Stimulated activated CD8-positive, alpha-beta memory T cell treated with anti-CD3 and anti-CD28 coated beads, Interleukin-12 subunit alpha, Interleukin-12 subunit beta, amount 100 ng/mL, for 1 hour (primary cell): ENCODE measurements at regions not wholly inside any gene's neighbourhood (a gene's known extent, or its start where the extent isn't known, plus 50 kb on each side); places are given as distances from the start of the nearest gene placed in this dataset.

Experiments used
- DNase-seq: peaks from one replicate; pipeline ENCODE4 v3.0.0-alpha.2; 2020; ENCODE audit warnings: low read depth

DNA sequence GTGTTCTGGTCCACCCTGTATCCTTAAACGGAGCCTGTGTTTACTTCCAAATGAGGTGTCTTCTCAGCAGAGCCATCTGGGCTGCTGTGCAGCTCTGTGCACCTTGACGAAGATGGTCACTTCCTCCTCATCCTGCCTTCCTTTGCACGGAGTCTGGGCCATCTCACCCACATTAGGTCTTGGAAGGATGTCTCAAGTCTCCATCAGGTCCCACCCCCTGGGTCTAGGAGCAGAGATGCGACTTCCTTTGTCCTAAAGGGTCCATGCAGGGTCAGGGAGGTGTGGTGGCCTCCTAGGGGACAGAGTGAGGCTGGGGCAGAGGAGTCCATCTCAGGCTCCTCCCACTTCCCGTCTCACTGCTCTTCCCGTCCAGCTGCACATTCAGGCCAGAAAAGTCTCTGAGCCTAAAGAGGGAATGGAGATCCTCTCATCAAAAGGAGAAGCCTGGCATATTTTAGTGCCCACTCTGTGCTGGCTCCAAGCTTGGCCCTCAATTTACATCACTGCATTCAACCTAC lies 209.2 kb downstream of the MATN1 start:
- DNase-seq, result no peak

- no peak for DNase-seq
These were observed 209.8 kb downstream of the MATN1 start for GRCh38 chr1:30513396-30514136.

DNA sequence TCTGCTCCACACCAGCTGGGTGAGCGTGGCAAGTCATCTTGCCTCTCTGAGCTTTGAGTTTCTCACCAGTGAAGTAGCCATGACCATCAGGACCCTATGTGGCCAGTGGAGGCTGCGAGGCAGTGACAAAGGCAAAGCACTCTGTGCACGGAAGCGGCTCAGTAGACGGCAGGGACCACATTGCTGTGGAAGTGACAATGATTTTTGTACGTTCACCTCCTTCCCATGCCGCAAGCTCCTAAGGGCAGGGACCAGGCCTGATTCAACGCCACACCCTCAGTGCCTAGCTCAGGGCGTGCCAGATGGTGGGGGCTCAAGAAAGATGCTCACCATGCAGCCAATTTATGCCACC lies 210.5 kb downstream of the MATN1 start:
- DNase-seq, result no peak

DNA sequence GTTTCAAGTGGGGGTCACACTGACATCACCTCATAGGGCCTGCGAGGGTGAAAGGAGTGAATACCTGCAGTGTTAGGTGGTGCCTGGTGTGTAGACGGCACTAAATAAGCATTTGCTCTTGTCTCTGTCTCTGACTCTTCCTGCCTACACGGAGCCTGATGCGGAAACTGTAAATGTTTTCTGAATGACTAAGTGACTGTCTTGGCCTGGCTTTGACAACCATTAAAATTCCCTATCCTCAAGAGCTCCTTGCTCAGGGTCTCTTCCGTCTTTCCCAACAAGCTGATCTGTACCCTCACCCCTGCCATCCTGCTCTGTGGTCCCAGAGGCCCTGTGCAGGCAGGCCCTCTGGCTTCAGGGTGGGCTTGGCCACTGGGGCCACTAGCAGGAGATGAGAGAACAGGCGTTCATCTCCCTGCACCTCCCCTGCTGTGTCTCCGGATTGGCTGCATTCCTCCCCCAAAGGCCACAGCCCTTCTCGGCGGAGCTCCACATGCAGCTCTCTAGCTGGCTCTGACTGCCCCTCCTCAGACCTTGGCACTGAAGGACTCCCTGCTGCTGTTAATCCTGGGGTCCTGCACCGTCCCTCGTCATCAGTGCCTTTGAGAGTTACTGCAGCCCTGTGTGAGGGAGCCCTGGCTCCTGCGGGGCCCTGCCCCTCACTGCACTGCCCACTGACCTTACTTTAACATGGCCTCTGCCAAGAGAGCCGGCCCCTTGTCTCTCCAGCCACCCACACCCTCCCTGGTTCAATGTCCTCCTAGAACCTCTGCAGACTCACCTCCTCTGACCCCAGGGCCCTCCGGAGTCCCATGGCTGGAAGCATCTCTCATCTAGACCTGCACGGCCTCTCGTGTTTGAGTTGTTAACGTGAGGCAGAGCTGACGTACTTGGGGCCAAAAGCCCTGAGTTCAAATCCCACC lies 211.1 kb downstream of the MATN1 start:
- no peak for DNase-seq

- DNase-seq, result no peak
These were observed 211.8 kb downstream of the MATN1 start for GRCh38 chr1:30511563-30511962.

DNA sequence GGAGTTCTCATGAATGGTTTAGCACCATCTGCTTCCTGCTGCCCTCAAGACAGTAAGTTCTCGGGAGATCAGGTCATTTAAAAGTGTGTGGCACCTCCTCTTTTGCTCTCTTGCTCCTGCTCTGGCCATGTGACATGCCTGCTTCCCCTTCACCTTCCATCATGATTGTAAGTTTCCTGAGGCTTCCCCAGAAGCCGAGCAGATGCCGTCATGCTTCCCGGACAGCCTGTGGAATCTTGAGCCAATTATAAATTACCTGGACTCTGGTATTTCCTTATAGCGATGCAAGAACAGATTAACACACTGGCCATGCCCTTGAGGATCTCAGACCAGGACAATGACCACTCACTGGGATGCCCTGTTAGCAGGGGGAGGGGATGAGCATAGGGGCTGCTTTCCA lies 212.3 kb downstream of the MATN1 start:
- DNase-seq, result no peak

DNA sequence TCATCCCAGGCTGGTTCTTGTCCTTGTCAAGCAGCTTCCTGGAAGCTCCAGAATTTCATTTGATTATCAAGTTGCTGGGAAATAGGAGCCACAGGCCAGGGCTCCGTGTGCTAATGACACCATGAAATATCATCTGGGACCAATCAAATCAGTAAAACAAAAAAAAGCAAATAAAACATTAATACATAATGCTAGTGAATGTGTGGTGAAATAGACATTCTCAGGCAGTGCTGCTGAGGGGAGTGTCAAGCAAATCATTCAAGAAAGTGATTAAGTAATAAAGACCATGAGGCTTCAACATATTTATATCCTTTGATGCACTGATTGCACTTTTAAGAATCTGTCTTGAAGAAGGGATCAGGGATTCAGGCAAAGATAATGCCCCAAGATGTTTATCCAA lies 213.7 kb downstream of the MATN1 start:
- no peak for DNase-seq

DNA sequence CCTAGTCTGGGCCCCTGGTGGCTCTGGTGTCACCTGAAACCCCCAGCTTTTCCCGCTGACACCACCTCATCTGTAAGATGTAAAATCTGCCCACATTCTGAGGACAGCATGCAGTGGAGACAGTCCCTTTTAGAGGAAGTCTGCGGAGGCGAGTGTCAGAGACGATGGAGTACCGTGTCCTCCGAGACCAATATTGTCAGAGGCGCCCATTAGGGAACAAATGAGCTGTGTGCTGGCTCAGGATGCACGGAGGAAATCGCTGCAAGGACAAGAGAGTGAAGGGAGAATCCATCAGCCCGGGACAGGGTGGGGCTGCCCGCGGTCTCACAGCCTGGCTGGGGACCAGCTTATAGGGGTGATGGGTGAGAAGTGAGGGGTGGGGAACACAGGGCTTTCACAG lies 214.8 kb downstream of the MATN1 start:
- no peak for DNase-seq

- DNase-seq, result no peak
These were observed 215.3 kb downstream of the MATN1 start for GRCh38 chr1:30508175-30508448.

GRCh38 chr1:30507401-30508174 lies 215.8 kb downstream of the MATN1 start:
- no peak for DNase-seq

- DNase-seq, result no peak
These were observed 216.4 kb downstream of the MATN1 start for GRCh38 chr1:30507016-30507312.

DNA sequence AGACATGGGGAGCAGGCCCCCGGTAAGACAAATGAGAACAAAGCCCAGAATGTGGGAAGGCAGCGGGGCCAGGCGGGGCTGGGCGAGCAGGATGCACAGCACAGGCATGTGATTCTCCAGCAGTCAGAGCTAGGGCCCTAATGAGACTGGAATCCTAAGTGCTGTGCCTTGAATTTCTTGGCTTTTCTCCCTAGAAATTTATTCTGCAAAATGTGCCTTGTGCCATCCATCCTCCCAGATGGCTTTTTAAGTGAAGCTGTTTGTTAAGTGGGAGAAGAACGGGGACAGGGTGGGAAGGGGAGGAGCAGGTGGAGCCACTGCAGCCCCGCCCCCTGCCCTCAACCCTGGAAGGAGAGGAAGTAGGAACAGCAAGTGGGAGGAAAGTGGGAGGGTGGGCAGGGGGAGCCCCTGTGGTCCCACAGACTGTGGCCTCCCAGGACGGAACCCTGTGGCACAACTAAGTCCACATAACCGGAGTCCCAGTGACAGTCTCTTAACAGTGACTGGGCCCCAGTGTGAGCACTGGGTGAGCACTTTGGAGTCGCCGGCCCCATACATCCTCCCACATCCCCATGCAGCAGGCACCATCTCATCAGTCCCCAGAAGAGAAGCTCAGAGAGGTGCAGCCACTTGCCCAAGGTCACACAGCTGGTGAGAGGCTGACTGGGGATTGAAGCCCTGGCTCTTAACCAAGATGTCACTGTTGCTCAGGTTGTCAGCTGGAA lies 216.9 kb downstream of the MATN1 start:
- DNase-seq, result no peak

DNA sequence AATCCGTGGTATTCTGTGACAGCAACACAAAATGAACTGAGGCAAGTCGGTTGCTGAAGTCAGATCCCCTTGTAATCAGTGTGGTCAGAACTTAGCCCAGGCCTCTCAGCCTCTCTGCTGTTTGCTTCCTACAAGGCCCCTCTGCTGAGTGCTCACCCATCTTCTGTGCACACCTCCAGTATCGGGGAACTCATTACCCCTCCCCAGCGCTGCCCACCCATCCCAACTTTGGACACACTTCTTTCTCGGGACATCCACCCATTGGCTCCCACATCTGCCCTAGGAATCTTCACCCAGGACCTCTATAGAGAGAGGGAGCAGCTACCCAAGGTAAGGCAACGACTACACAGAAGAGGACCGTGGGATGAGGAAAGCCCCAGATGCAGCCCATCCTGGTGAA lies 217.5 kb downstream of the MATN1 start:
- DNase-seq, result no peak

- DNase-seq, result no peak
These were observed 230.9 kb downstream of the MATN1 start for GRCh38 chr1:30492451-30492850.

DNA sequence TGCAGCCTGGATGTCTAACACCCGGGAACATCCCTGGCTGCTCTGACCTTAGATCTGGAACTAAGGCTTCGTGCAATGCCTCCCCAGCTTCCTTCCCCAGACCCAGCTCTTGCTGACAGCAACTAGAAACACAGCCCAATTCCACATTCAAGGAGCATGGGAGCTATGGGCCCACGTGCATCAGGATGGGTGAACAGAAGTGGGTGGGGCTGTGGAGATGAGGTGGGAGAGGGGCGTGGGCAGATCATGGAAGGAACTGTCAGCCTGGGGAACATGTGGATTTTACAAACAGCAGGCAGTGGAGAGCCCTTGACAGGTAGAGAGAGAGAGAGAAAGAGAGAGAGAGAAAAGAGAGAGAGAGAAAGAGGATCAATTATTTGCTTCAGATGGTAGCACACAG lies 231.6 kb downstream of the MATN1 start:
- DNase-seq, result no peak

- no peak for DNase-seq
These were observed 232.8 kb downstream of the MATN1 start for GRCh38 chr1:30490554-30491053.

DNA sequence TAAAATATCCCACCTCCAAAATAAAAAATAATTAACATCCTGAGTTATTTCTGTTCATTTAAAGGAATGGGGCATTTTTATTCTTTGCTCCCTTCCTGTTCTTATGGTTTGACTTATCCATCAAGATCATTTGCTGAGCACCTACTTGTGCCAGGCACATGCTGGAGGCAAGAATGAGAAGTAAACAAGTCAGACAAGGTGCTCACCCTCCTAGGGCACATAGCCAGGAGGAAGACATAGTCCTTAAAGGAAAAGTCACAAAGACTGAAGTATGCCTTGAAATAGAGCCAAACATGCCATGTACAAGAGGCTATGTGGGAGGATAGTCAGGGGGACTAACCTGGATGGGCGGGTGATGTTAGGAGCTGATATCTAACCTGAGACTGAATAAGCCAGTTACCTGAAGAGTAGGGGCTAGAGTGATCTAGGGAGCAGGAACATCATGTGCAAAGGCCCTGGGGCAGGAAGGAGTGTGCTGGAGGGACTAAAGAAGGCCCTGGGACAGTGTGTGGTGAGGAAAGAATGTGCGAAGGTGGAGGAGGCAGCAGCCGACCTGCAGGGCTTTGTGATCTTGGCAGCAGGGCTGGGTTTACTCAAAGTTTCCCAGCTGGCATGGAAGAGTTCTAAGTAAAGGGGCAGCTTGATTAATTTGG lies 233.5 kb downstream of the MATN1 start:
- DNase-seq, result no peak

- DNase-seq, result no peak
These were observed 235.0 kb downstream of the MATN1 start for GRCh38 chr1:30488324-30488913.

DNA sequence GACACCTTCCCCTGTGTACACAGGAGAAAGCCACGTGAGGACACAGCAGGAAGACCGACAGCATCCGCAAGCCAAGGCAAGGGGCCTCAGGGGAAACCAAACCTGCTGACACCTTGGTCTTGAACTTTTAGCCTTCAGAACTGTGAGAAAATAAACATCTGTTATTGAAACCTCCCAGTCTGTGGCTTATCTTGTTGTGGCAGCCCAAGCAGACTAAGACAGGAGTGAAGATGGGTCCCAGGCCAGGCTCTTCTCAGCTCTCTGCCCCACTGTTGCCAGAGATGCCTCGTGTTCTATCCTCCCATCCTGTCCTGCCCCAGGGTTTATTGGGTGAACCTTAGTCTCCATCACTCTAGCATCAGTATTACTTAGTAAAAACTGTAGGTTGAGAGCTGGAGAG lies 236.3 kb downstream of the MATN1 start:
- no peak for DNase-seq

GRCh38 chr1:30485072-30485471 lies 238.3 kb downstream of the MATN1 start:
- no peak for DNase-seq

DNA sequence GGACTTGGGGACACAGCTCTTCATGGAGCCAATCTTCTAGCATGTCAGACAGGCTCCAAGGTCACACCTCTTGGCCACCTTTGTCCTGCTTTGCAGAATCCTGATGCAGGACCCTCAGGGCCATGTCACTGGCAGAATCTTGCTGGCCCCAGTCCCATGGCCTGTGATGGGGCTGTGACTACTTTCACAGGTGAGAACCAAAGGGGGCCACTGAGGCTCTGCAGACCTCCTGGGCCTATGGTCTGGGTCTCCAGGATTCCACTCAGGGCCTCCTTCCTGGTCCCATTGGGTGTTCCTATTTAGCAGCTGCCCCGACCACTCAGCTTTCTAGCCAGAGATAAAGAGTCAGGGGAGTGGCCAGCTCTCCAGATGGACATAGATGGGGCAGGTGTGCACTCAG lies 238.7 kb downstream of the MATN1 start:
- DNase-seq, result no peak
